ENCODE measurements at regions not wholly inside any gene's neighbourhood (a gene's known extent, or its start where the extent isn't known, plus 50 kb on each side); places are given as distances from the start of the nearest gene placed in this dataset.
"Not testable (repeated sequence)": the region's sequence is repeated elsewhere in the genome, so short reads cannot be mapped to it uniquely, and the experiment has no call there.

DNA sequence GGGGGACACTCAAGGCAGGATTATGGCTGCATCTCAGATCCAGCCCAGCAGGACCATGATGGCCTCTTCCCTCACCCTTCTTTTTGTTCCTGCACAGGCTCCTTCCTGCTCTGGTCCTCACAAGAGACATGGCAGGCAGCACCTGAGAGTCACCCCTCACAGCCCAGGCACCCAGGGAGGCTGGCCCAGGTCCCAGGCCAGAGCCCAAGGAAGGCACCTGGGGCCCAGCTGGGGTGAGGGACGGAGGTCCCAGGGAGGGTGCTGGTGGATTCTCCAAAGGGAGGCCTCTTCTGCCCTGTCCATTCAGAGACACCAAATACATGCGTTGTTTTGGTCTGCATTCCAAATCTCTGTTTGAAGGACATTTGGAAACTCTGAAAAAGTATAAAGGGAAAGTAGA is 285.4 kb upstream of the HS6ST1 start:
- no peak for DNase-seq (ENCODE audit: low read depth)
- no peak overlapping the region for H3K4me3 ChIP-seq (ENCODE audit: low read depth, low read length)
- TF ChIP-seq, protein P1, sequence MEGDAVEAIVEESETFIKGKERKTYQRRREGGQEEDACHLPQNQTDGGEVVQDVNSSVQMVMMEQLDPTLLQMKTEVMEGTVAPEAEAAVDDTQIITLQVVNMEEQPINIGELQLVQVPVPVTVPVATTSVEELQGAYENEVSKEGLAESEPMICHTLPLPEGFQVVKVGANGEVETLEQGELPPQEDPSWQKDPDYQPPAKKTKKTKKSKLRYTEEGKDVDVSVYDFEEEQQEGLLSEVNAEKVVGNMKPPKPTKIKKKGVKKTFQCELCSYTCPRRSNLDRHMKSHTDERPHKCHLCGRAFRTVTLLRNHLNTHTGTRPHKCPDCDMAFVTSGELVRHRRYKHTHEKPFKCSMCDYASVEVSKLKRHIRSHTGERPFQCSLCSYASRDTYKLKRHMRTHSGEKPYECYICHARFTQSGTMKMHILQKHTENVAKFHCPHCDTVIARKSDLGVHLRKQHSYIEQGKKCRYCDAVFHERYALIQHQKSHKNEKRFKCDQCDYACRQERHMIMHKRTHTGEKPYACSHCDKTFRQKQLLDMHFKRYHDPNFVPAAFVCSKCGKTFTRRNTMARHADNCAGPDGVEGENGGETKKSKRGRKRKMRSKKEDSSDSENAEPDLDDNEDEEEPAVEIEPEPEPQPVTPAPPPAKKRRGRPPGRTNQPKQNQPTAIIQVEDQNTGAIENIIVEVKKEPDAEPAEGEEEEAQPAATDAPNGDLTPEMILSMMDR (IDR thresholded peaks at IDR 0.05; ENCODE audit: control insufficient read depth, extremely low read depth, insufficient read depth), result no peak

DNA sequence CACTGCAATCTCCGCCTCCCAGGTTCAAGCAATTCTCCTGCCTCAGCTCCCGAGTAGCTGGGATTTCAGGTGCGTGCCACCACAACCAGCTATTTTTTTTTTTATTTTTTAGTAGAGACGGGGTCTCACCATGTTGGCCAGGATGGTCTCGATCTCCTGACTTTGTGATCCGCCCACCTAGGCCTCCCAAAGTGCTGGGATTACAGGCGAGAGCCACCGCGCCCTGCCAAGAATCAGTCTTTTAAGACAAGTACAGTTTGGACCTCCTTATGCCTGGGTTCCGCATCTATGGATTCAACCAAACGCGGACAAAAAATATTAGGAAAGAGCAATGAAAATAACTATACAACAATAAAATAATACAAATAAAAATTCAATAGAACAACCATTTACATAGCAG is 285.9 kb upstream of the HS6ST1 start:
- DNase-seq (ENCODE audit: low read depth); H3K4me3 ChIP-seq (ENCODE audit: low read depth, low read length): not testable (repeated sequence)

DNA sequence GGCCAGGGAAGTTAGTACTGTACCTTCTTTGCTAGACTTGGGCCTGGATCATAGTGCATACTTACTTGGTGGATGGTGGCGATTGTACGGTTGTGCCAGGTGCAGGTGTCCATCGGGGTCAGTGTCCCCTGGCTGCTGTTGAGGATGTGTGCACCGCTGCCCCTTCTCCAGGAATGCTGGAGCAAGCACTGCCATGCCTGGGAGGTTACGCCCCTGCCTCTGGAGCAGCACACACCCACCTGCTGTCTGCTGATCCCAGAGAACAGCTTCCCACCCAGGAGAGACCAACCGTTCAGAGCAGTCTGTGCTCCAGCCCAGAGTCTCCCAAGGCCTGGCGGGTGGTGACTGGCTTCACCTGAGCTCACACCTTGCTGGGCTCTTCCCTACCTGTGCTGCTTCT is 286.8 kb upstream of the HS6ST1 start:
- H3K4me3 ChIP-seq (ENCODE audit: low read depth, low read length), result no peak overlapping the region
- TF ChIP-seq, protein P1 (IDR thresholded peaks at IDR 0.05; ENCODE audit: control insufficient read depth, extremely low read depth, insufficient read depth), result no peak
- no peak for DNase-seq (ENCODE audit: low read depth)

DNA sequence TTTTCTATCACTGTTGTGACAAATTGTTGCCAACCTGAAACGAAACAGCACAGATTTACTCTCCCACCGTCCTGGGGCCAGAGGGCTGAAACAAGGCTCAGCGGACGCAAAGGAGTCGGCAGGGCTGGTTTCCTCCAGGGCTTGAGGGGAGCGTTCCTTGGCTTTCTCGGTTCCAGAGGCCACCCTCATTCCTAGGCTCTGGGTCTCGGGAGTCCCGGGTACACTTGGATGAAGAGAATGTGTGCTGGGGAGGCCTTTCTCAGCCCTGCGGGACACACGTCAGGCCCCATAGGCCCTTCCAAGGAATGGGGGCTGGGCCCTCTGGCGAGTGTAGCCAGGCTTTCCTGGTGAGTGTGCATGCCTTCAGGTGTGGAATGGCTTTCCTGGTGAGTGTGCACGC is 287.3 kb upstream of the HS6ST1 start:
- no peak for DNase-seq (ENCODE audit: low read depth)
- H3K4me3 ChIP-seq (ENCODE audit: low read depth, low read length), result no peak overlapping the region
- TF ChIP-seq, protein P1 (IDR thresholded peaks at IDR 0.05; ENCODE audit: control insufficient read depth, extremely low read depth, insufficient read depth), result no peak

DNA sequence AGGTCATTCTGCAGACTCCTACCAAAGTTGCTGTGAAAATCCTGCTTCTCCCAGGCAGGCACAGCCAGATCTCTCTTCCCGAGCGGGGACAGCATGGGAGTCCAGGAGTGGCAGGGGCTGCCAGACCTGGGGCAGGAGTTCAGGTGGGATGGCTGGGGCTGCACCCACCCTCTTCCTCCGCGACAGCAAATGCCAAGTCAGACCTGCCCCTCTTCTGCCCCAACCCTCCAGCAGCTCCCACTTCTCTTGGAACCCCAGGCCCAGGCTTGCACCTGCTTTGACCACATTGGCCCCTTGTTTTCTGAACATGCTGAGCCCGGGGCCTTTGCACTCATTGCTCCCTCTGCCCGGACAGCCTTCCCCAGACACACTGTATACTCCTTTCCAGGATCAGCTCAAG is 288.2 kb upstream of the HS6ST1 start:
- TF ChIP-seq, protein P1 (IDR thresholded peaks at IDR 0.05; ENCODE audit: control insufficient read depth, extremely low read depth, insufficient read depth), result no peak

DNA sequence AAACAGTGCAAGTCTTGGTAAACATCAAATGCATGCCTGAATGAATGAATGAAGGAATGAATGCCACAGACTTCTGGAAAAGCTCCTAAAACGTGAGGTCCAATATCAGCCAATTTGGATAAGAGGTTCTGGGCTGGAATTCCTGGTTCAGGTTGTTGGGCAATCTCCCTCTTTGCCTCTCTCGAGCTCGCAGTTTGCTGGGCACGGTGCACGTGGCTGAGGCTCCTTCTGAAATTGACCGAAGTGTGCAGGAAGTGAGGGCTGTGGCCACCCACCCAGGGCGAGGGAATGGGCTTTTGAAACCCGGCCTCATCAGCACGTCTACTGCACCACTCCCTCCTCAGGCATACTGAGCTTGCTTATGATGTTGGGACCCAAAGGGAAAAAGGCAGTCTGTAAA is 288.8 kb upstream of the HS6ST1 start:
- TF ChIP-seq, protein P1 (IDR thresholded peaks at IDR 0.05; ENCODE audit: control insufficient read depth, extremely low read depth, insufficient read depth), result no peak
- H3K4me3 ChIP-seq (ENCODE audit: low read depth, low read length), result no peak overlapping the region
- DNase-seq (ENCODE audit: low read depth), result no peak

More for the DNA sequence above, 288.2 kb upstream of the HS6ST1 start:
- no peak for DNase-seq (ENCODE audit: low read depth)
- no peak overlapping the region for H3K4me3 ChIP-seq (ENCODE audit: low read depth, low read length)

DNA sequence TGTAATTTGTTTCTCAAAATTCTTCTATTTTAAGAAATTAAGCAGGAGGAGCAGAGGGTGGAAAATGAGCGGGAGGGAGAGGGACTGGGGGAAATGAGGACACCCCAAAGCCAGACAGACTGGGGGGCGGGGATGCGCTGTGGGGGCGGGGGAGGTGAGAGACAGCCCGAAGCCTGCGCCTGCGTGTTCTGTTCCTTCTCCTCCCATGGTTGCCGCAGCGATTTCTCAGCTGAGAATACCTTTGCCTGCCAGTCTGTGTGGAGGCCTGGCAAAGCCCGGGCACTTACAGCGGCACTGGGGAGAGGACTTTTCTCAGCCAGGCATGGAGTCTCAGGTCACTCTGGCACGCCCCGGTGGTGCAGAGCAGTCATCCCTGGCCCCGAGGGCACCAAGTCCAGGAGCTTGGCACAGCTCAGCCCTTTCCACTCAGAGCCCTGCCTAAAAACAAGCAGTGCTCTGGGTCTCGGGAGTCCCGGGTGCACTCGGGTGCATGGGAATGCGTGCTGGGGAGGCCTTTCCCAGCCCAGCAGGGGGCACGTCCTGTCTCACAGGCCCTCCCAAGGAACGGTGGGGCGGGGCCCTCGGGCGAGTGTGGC is 289.3 kb upstream of the HS6ST1 start:
- TF ChIP-seq, protein P1 (IDR thresholded peaks at IDR 0.05; ENCODE audit: control insufficient read depth, extremely low read depth, insufficient read depth), result no peak
- no peak overlapping the region for H3K4me3 ChIP-seq (ENCODE audit: low read depth, low read length)
- DNase-seq (ENCODE audit: low read depth), result no peak

Data from LNCaP clone FGC (cell line).